HG03103 (cell line): ENCODE measurements at regions not wholly inside any gene's neighbourhood (a gene's known extent, or its start where the extent isn't known, plus 50 kb on each side); places are given as distances from the start of the nearest gene placed in this dataset.
"Not testable (repeated sequence)": the region's sequence is repeated elsewhere in the genome, so short reads cannot be mapped to it uniquely, and the experiment has no call there.

Experiments used
- ATAC-seq: cut with Tn5 transposase; IDR thresholded peaks from one replicate; pipeline ENCODE4 v1.9.1; 2021; ENCODE audit warnings: low read depth; ENCODE audit not compliant: unreplicated experiment

GRCh38 chr6:119493980-119494379, 144.4 kb upstream of the MAN1A1 start:
- no peak for ATAC-seq

GRCh38 chr6:119491112-119491511, 141.6 kb upstream of the MAN1A1 start:
- ATAC-seq, result not testable (repeated sequence)

- not testable (repeated sequence) for ATAC-seq
Measured at GRCh38 chr6:119490050-119490449, 140.5 kb upstream of the MAN1A1 start.

GRCh38 chr6:119484598-119484997, 135.0 kb upstream of the MAN1A1 start:
- ATAC-seq, result no peak

GRCh38 chr6:119483908-119484307, 134.3 kb upstream of the MAN1A1 start:
- ATAC-seq, result no peak

GRCh38 chr6:119482850-119483285, 133.3 kb upstream of the MAN1A1 start:
- ATAC-seq, result no peak

- ATAC-seq, result no peak
Measured at GRCh38 chr6:119481976-119482375, 132.4 kb upstream of the MAN1A1 start.

GRCh38 chr6:119480961-119481497, 131.5 kb upstream of the MAN1A1 start:
- no peak for ATAC-seq

- no peak for ATAC-seq
Measured at GRCh38 chr6:119479860-119480655, 130.5 kb upstream of the MAN1A1 start.

- ATAC-seq, result peak; percentile 87
Measured at GRCh38 chr6:119476554-119476953, 127.0 kb upstream of the MAN1A1 start.

- ATAC-seq, result no peak
Measured at GRCh38 chr6:119476024-119476423, 126.5 kb upstream of the MAN1A1 start.

GRCh38 chr6:119470893-119471542, 121.5 kb upstream of the MAN1A1 start:
- ATAC-seq, result no peak

GRCh38 chr6:119467488-119468081, 118.0 kb upstream of the MAN1A1 start:
- no peak for ATAC-seq

- no peak for ATAC-seq
Measured at GRCh38 chr6:119466226-119466625, 116.7 kb upstream of the MAN1A1 start.

- peak; percentile 69 for ATAC-seq
Measured at GRCh38 chr6:119463081-119463626, 113.6 kb upstream of the MAN1A1 start.

- no peak for ATAC-seq
Measured at GRCh38 chr6:119461187-119461586, 111.6 kb upstream of the MAN1A1 start.

GRCh38 chr6:119459207-119459974, 109.8 kb upstream of the MAN1A1 start:
- peak; percentile 75 for ATAC-seq

- no peak for ATAC-seq
Measured at GRCh38 chr6:119454714-119455113, 105.2 kb upstream of the MAN1A1 start.

GRCh38 chr6:119453242-119454200, 104.0 kb upstream of the MAN1A1 start:
- no peak for ATAC-seq
